ENCODE measurements at regions not wholly inside any gene's neighbourhood (a gene's known extent, or its start where the extent isn't known, plus 50 kb on each side); places are given as distances from the start of the nearest gene placed in this dataset.

GRCh38 chr17:36814958-36815357 is 122.3 kb upstream of the LHX1 start:
- TF ChIP-seq CTCF (IDR thresholded peaks at IDR 0.05): no peak
- H3K27me3 ChIP-seq: peaks cover 0 to 97% (median 87%) of the 10 kb centered on the region in 7 donors
- no peaks in the 10 kb centered on the region for H3K9me3 ChIP-seq
- intact Hi-C loops (cut with DNase I): no loop called here
- ATAC-seq: no peak
- no peak for DNase-seq
- no peak overlapping the region for H3K4me3 ChIP-seq
- no peaks in the 10 kb centered on the region for H3K36me3 ChIP-seq
- no peaks in the 10 kb centered on the region for H3K4me1 ChIP-seq
- 77 to 78% methylated on average over 7 of the region's 7 CpGs for WGBS, 2 donors
- no peak overlapping the region for H3K27ac ChIP-seq

- H3K36me3 ChIP-seq: no peaks in the 10 kb centered on the region
- DNase-seq (no peak), ATAC-seq (no peak)
- TF ChIP-seq CTCF (IDR thresholded peaks at IDR 0.05): no peak
- H3K4me3 ChIP-seq: no peak overlapping the region
- H3K9me3 ChIP-seq: no peaks in the 10 kb centered on the region
- H3K27me3 ChIP-seq: peaks cover 0 to 96% (median 80%) of the 10 kb centered on the region in 7 donors
- no peak overlapping the region for H3K27ac ChIP-seq
- WGBS, 2 donors: 62 to 66% methylated on average over 17 of the region's 17 CpGs
- intact Hi-C loops (cut with DNase I): no loop called here
- no peaks in the 10 kb centered on the region for H3K4me1 ChIP-seq
Measured at GRCh38 chr17:36816214-36816906, 120.9 kb upstream of the LHX1 start.

GRCh38 chr17:36816907-36817288 is 120.4 kb upstream of the LHX1 start:
- peaks cover 0 to 96% (median 80%) of the 10 kb centered on the region in 7 donors for H3K27me3 ChIP-seq
- no peak overlapping the region for H3K27ac ChIP-seq
- intact Hi-C loops (cut with DNase I): no loop called here
- H3K4me3 ChIP-seq: no peak overlapping the region
- H3K9me3 ChIP-seq: no peaks in the 10 kb centered on the region
- WGBS, 2 donors: 81 to 91% methylated on average over 15 of the region's 15 CpGs
- no peaks in the 10 kb centered on the region for H3K4me1 ChIP-seq
- DNase-seq: no peak
- no peaks in the 10 kb centered on the region for H3K36me3 ChIP-seq
- no peak for ATAC-seq
- no peak for TF ChIP-seq CTCF (IDR thresholded peaks at IDR 0.05)

- ATAC-seq (no peak), DNase-seq (no peak)
- Histone ChIP-seq H3K36me3 (no peaks in the 10 kb centered on the region), H3K9me3 (no peaks in the 10 kb centered on the region), H3K27me3 (peaks cover 0 to 95% (median 78%) of the 10 kb centered on the region in 7 donors), H3K27ac (no peak overlapping the region), H3K4me3 (no peak overlapping the region), H3K4me1 (no peaks in the 10 kb centered on the region)
- 81 to 84% methylated on average over 5 of the region's 5 CpGs for WGBS, 2 donors
- no peak for TF ChIP-seq CTCF (IDR thresholded peaks at IDR 0.05)
- intact Hi-C loops (cut with DNase I): no loop called here
Measured at GRCh38 chr17:36817483-36818048, 119.7 kb upstream of the LHX1 start.
